ENCODE measurements at regions not wholly inside any gene's neighbourhood (a gene's known extent, or its start where the extent isn't known, plus 50 kb on each side); places are given as distances from the start of the nearest gene placed in this dataset.

DNA sequence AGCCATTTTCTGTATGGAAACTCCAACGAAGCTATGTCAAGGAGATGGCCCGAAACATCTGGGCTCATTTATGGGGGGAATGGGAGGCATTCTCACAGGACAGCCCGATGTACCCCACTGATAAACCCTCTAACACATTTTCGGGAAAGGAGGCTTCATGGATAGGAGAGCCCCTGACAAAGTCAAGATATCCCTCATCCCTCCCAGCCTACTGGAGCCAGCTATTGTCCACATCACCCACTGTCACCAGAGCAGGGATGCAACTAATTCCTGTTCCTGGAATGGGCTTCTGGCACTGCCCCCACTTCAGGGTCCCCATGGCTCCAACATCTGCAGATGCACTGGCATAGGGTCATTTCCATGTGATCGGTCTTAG, 98.2 kb upstream of the BMPER start:
- H3K4me3 ChIP-seq (ENCODE audit: control insufficient read depth, low read depth, low read length) = no peak overlapping the region
- no peak for DNase-seq (ENCODE audit: low read depth)
- TF ChIP-seq, protein P1, sequence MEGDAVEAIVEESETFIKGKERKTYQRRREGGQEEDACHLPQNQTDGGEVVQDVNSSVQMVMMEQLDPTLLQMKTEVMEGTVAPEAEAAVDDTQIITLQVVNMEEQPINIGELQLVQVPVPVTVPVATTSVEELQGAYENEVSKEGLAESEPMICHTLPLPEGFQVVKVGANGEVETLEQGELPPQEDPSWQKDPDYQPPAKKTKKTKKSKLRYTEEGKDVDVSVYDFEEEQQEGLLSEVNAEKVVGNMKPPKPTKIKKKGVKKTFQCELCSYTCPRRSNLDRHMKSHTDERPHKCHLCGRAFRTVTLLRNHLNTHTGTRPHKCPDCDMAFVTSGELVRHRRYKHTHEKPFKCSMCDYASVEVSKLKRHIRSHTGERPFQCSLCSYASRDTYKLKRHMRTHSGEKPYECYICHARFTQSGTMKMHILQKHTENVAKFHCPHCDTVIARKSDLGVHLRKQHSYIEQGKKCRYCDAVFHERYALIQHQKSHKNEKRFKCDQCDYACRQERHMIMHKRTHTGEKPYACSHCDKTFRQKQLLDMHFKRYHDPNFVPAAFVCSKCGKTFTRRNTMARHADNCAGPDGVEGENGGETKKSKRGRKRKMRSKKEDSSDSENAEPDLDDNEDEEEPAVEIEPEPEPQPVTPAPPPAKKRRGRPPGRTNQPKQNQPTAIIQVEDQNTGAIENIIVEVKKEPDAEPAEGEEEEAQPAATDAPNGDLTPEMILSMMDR (conservative IDR thresholded peaks at IDR 0.05; ENCODE audit: control insufficient read depth, insufficient read depth, low read depth, low read length) = no peak

DNA sequence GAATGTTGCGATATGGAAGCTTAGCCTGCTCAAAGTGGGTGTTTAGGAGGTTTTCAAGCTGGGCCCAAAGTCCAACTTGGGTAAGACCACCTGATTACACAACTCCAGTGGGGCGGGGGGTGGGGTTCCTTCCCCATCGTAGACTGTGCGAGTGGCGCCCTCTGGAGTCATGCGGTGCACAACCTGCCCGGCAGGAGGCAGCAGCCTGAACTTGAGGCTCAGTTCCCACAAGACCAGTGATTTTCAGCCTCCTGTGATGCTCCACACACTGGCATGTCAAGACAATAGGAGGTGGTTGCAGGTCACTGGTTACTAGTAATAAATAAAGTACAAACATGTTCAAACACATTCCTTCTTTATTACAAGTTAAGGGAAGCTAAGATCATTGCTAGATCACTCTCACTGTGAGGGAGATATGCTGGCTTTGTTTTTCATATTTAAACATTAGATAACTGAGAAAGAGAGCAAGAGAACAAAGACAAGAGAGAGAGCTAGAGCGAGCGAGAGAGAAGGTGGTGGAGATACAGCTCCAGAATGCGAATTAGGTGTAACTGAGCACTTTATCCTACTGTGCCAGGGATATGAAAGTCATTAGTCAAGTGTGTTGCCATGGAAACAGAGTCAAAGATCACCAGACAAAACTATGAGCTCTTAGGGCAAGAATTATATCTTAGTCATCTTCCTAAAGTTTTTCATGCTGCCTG, 97.4 kb upstream of the BMPER start:
- TF ChIP-seq, protein P1 (conservative IDR thresholded peaks at IDR 0.05; ENCODE audit: control insufficient read depth, insufficient read depth, low read depth, low read length) = peak; percentile 58
- peak; percentile 91 for DNase-seq (ENCODE audit: low read depth)
- H3K4me3 ChIP-seq (ENCODE audit: control insufficient read depth, low read depth, low read length) = no peak overlapping the region

DNA sequence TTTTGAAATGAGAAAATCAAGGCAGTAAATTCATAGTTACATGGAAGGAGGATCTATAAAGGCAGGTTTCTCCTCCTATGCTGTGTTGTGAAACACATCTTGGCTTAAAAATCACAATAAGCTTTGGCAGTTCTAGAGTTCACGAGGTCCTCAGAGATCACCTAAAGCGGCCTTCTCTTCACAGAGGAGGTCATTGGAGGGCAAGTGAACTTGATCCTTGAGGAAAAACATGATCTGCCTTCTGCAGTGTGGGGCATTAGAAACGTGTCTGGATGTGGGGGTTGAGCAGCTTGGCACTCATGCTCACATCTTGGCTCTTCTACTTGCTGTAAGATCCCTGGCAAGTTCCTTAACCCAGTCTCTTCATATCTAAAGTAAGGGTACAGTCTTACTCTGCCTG, 96.1 kb upstream of the BMPER start:
- TF ChIP-seq, protein P1 (conservative IDR thresholded peaks at IDR 0.05; ENCODE audit: control insufficient read depth, insufficient read depth, low read depth, low read length) = no peak
- no peak overlapping the region for H3K4me3 ChIP-seq (ENCODE audit: control insufficient read depth, low read depth, low read length)
- peak; percentile 18 for DNase-seq (ENCODE audit: low read depth)

DNA sequence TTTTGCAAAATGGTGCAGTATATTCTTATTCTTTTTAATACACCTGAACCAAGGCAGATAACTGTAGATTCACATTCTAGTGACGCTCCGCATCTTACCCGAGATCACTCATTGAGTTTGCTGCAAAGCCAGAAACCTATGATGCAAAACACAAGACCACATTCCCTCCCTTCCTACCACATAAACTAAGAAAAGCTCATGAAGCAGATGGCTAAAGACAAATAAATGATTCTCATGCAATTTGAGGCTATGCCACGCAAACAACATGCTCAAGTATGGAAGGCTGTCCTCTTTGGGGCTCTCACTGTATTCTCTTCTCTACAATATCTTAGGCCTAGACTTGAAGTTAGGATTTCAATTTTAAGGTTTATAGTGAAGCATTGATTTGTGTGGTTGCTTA, 95.0 kb upstream of the BMPER start:
- DNase-seq (ENCODE audit: low read depth) = no peak
- no peak overlapping the region for H3K4me3 ChIP-seq (ENCODE audit: control insufficient read depth, low read depth, low read length)
- TF ChIP-seq, protein P1 (conservative IDR thresholded peaks at IDR 0.05; ENCODE audit: control insufficient read depth, insufficient read depth, low read depth, low read length) = no peak

DNA sequence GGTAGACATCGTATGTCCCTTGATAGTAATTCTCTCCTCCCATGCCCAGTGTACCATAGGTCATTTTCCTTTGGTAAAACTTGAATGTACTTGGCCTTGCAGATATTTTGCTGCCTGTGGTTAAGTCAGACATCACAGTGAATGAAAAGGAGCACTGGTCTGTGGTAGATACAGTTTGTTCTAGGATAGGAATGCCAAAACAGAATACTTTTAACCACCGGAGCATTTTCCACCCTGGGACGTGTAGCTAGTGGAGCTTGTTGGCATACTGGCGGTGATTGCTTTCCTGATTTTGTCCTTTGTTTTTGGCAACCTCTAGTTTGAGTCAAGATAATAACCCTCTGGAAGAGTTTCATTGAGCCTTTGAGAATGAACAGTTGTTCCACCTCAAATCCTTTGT, 92.0 kb upstream of the BMPER start:
- peak; percentile 14 for DNase-seq (ENCODE audit: low read depth)
- H3K4me3 ChIP-seq (ENCODE audit: control insufficient read depth, low read depth, low read length) = no peak overlapping the region
- TF ChIP-seq, protein P1 (conservative IDR thresholded peaks at IDR 0.05; ENCODE audit: control insufficient read depth, insufficient read depth, low read depth, low read length) = no peak

DNA sequence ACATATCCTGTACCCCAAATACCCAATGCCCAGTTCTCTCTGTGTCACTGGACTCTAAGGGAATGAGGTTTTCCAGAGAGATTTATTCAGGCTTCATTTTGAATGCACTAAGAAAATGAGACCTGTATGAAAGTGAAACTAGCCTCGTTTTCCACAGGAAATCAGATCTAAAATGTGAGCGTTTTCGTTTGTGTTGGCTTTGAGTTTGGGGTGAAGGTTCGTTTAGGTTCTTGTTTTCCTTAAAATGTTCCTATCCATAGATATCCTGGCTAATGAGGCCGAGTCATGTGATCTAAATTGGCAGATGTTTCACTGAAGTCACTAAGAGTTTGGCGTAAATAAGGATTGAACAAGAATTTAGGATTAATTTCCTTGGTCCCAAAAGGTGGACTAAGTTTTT, 90.9 kb upstream of the BMPER start:
- TF ChIP-seq, protein P1 (conservative IDR thresholded peaks at IDR 0.05; ENCODE audit: control insufficient read depth, insufficient read depth, low read depth, low read length) = no peak
- DNase-seq (ENCODE audit: low read depth) = peak; percentile 42
- no peak overlapping the region for H3K4me3 ChIP-seq (ENCODE audit: control insufficient read depth, low read depth, low read length)

DNA sequence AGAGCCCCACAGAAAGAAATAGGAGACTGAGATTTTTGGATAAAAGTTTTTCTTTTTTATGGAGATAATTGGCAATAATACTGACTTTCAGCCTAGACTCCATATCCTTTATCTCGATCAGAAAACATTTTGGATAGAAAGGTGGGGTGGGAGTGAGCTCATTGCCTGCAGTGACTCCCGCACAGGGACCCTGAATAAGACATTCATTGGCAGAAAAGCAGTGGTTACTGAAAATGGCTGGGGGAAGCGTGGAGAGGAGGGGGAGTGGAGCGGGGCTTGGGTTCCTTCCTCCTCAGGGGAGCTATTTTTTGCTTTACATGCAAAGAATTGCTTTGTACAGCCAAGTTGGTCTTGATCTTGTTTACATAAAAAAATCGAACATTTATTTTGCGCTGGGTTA, 90.4 kb upstream of the BMPER start:
- TF ChIP-seq, protein P1 (conservative IDR thresholded peaks at IDR 0.05; ENCODE audit: control insufficient read depth, insufficient read depth, low read depth, low read length) = no peak
- no peak overlapping the region for H3K4me3 ChIP-seq (ENCODE audit: control insufficient read depth, low read depth, low read length)
- no peak for DNase-seq (ENCODE audit: low read depth)
